AG09309 (cell line): ENCODE measurements at regions not wholly inside any gene's neighbourhood (a gene's known extent, or its start where the extent isn't known, plus 50 kb on each side); places are given as distances from the start of the nearest gene placed in this dataset.

ENCODE experiments used
- DNase-seq: peaks from one replicate; pipeline ENCODE4 v3.0.0-alpha.2; 2010; ENCODE audit warnings: low read depth
- H3K4me3 ChIP-seq: 2 replicates; pipeline ENCODE4 v1.5.1; 2011; ENCODE audit warnings: mild to moderate bottlenecking, low read depth, low read length, moderate library complexity; ENCODE audit not compliant: control insufficient read depth
- TF ChIP-seq, protein P1 (sequence below): IDR thresholded peaks from 2 replicates; pipeline ENCODE4 v1.5.1; 2011; ENCODE audit warnings: mild to moderate bottlenecking, low read depth, low read length, inconsistent platforms; ENCODE audit not compliant: insufficient read depth, control insufficient read depth; ENCODE audit errors: missing control alignments

GRCh38 chr13:60721063-60721462, 324.0 kb downstream of the TDRD3 start:
- H3K4me3 ChIP-seq: no peak overlapping the region
- TF ChIP-seq, protein P1, sequence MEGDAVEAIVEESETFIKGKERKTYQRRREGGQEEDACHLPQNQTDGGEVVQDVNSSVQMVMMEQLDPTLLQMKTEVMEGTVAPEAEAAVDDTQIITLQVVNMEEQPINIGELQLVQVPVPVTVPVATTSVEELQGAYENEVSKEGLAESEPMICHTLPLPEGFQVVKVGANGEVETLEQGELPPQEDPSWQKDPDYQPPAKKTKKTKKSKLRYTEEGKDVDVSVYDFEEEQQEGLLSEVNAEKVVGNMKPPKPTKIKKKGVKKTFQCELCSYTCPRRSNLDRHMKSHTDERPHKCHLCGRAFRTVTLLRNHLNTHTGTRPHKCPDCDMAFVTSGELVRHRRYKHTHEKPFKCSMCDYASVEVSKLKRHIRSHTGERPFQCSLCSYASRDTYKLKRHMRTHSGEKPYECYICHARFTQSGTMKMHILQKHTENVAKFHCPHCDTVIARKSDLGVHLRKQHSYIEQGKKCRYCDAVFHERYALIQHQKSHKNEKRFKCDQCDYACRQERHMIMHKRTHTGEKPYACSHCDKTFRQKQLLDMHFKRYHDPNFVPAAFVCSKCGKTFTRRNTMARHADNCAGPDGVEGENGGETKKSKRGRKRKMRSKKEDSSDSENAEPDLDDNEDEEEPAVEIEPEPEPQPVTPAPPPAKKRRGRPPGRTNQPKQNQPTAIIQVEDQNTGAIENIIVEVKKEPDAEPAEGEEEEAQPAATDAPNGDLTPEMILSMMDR: no peak

DNA sequence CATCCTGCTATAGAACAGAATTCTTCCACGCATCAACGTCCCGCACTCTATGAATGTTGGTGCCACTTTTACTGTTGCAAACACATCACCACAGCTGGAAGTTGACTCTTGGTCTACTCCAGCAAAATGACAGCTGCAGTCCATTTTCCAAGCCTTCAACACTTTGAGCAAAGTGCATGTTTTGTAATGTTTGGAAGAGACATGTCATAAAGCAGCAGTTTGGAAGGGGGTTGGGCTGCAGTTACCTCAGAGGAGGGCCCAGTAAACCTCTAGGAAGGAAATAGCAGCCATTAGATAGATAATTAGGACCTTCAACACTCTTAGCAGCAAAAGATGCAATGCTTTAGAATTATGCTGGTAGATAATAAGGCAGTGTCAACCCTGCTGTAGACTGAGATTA, 323.6 kb downstream of the TDRD3 start:
- DNase-seq: no peak
- no peak overlapping the region for H3K4me3 ChIP-seq

More at GRCh38 chr13:60721063-60721462, 324.0 kb downstream of the TDRD3 start:
- DNase-seq: no peak

DNA sequence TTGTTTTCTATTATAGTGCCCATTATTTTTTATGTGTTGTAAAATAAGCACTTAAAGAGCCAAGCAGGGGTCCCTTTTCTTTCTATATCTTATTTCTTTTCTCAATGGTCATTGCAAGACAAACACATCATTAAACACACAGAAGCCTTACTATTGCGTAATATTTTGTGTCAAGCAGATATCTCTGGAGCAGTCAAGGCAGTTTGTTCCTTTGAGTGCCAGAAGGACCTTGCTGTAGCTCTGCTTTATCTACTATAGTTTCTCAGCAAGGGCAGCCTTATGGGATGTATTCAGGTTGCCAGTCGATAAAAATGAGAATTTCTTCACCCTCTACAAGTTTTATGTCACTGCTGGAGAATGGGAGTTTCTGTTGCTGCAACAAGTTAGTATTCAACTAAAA, 319.3 kb downstream of the TDRD3 start:
- TF ChIP-seq, protein P1: no peak
- no peak overlapping the region for H3K4me3 ChIP-seq
- DNase-seq: no peak

More for the DNA sequence above, 323.6 kb downstream of the TDRD3 start:
- TF ChIP-seq, protein P1: no peak

DNA sequence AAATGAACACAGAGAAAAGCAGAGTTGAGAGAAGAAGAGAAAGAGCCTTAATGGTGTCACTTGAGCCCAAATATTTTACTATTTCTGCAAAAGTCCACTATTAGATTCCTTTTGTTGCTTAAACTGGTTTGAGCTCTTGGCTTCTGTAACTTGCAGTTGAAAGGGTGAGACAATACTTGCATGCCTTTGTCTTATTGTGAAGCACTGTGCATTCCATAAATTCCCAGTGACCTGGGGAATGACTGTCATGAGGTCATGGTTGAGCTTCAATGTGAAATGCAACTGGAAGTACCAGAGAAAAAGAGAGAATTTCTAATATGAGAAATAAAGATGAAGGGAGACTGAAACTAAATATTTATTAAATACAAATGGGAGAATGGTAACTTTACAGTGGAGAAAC, 310.9 kb downstream of the TDRD3 start:
- DNase-seq: no peak
- no peak overlapping the region for H3K4me3 ChIP-seq

GRCh38 chr13:60701895-60702294, 304.9 kb downstream of the TDRD3 start:
- no peak overlapping the region for H3K4me3 ChIP-seq
- TF ChIP-seq, protein P1: no peak
- no peak for DNase-seq

More for the DNA sequence above, 310.9 kb downstream of the TDRD3 start:
- TF ChIP-seq, protein P1: no peak

GRCh38 chr13:60700994-60701393, 304.0 kb downstream of the TDRD3 start:
- TF ChIP-seq, protein P1: no peak
- no peak for DNase-seq
- no peak overlapping the region for H3K4me3 ChIP-seq

GRCh38 chr13:60699636-60700035, 302.6 kb downstream of the TDRD3 start:
- DNase-seq: no peak
- no peak overlapping the region for H3K4me3 ChIP-seq
- TF ChIP-seq, protein P1: no peak
